GM12878 (cell line): ENCODE measurements at regions not wholly inside any gene's neighbourhood (a gene's known extent, or its start where the extent isn't known, plus 50 kb on each side); places are given as distances from the start of the nearest gene placed in this dataset.

Experiments
- ATAC-seq: fragments of 200-7000 bp; cut with Tn5 transposase; 3 replicates; pipeline ENCODE4 v1.9.1; 2020; ENCODE audit warnings: mild to moderate bottlenecking, moderate library complexity
- BruUV-seq: library from RNA; stranded (reverse); fragments of 400-500 nt; replicated peaks from 2 replicates; lab custom pipeline; 2021; lab: Mats Ljungman, UMichigan
- CTCF ChIA-PET: fragments of 300-600 bp; sonication (Branson Sonifier 250); formaldehyde crosslinking; extraction: SDS; loops from one replicate; lab custom pipeline; 2021; ENCODE audit warnings: inconsistent platforms; lab: Yijun Ruan, JAX
- POLR2A ChIA-PET: fragments of 350-600 bp; formaldehyde crosslinking; extraction: SDS; loops from one replicate; lab custom pipeline; 2021; ENCODE audit warnings: inconsistent platforms; lab: Charles Lee
- RAD21 ChIA-PET: fragments of 300-600 bp; sonication (Branson Sonifier 250); formaldehyde crosslinking; loops from one replicate; lab custom pipeline; 2023; ENCODE audit warnings: antibody characterized with exemption; ENCODE audit not compliant: unreplicated experiment; lab: Charles Lee
- SMC1A ChIA-PET: fragments of 300-600 bp; sonication (Branson Sonifier 250); formaldehyde crosslinking; loops from one replicate; lab custom pipeline; 2023; ENCODE audit not compliant: unreplicated experiment, uncharacterized antibody; lab: Charles Lee
- DNase-seq: peaks from one replicate; pipeline ENCODE4 v3.0.0-alpha.2; 2011; ENCODE audit warnings: low read depth, low spot score
- FAIRE-seq: peaks from 3 replicates; lab custom pipeline; 2011; peaks lifted over from hg19 to GRCh38; lab: Jason Lieb, UNC
- H2AFZ ChIP-seq: 2 replicates; pipeline ENCODE4 v1.6.0; 2011; ENCODE audit warnings: low read depth, low read length, control low read depth; ENCODE audit not compliant: control insufficient read depth
- H3K27ac ChIP-seq: 2 replicates; pipeline ENCODE4 v1.5.1; 2011; ENCODE audit warnings: control low read depth; ENCODE audit not compliant: control insufficient read depth, insufficient read depth
- H3K27me3 ChIP-seq, 2 experiments: replicated peaks in 1 of 2; 2 replicates each; pipeline versions ENCODE4 v1.6.0 to v1.6.1; 2011; ENCODE audit warnings: low read length in 1 of 2; ENCODE audit not compliant: control insufficient read depth in 2 of 2, insufficient read depth in 2 of 2
- H3K36me3 ChIP-seq, 2 experiments: 2 replicates each; pipeline ENCODE4 v1.5.1; 2011; ENCODE audit warnings: low read length in 1 of 2; ENCODE audit not compliant: control insufficient read depth in 2 of 2, insufficient read depth in 2 of 2
- H3K4me1 ChIP-seq: 2 replicates; pipeline ENCODE4 v1.6.1; 2011; ENCODE audit warnings: mild to moderate bottlenecking, low read length, moderate library complexity, mixed read lengths; ENCODE audit not compliant: control insufficient read depth, insufficient read depth
- H3K4me2 ChIP-seq: 2 replicates; pipeline ENCODE4 v1.6.0; 2011; ENCODE audit warnings: control low read depth; ENCODE audit not compliant: control insufficient read depth, insufficient read depth
- H3K4me3 ChIP-seq: fragments of 200-600 bp; sonication (generic); 2 replicates; pipeline ENCODE4 v1.5.1; 2016
- H3K79me2 ChIP-seq: 2 replicates; pipeline ENCODE4 v1.6.0; 2011; ENCODE audit warnings: low read length; ENCODE audit not compliant: control insufficient read depth, insufficient read depth
- H3K9ac ChIP-seq: 2 replicates; pipeline ENCODE4 v1.8.0; 2011; ENCODE audit warnings: low read length, control low read depth, mixed read lengths; ENCODE audit not compliant: control insufficient read depth, insufficient read depth
- H3K9me3 ChIP-seq: replicated peaks from 3 replicates; pipeline ENCODE4 v1.5.1; 2011; ENCODE audit warnings: mild to moderate bottlenecking, low read length; ENCODE audit not compliant: control insufficient read depth, insufficient read depth
- H4K20me1 ChIP-seq: 2 replicates; pipeline ENCODE4 v1.6.0; 2011; ENCODE audit not compliant: control insufficient read depth, insufficient read depth
- FOXM1 ChIP-seq: IDR thresholded peaks from 2 replicates; pipeline ENCODE4 v1.6.1; 2012; ENCODE audit warnings: low read depth, mild to moderate bottlenecking, inconsistent platforms, low read length, moderate library complexity
- GATAD2B ChIP-seq: fragments of 450-650 bp; conservative IDR thresholded peaks from 2 replicates; pipeline ENCODE4 v1.6.1; 2017; ENCODE audit warnings: low read depth, mild to moderate bottlenecking, moderate library complexity
- HCFC1 ChIP-seq: fragments of 150-350 bp; IDR thresholded peaks from 2 replicates; pipeline ENCODE4 v1.6.1; 2014; ENCODE audit warnings: low read length
- NR2C1 ChIP-seq: fragments of 450-650 bp; IDR thresholded peaks from 2 replicates; pipeline ENCODE4 v1.6.1; 2017; ENCODE audit warnings: antibody characterized with exemption, mild to moderate bottlenecking, moderate library complexity
- TCF12 ChIP-seq: IDR thresholded peaks from 2 replicates; pipeline ENCODE4 v1.6.1; 2011; ENCODE audit warnings: low read depth, mild to moderate bottlenecking, low read length
- ZNF384 ChIP-seq: IDR thresholded peaks from 2 replicates; pipeline ENCODE4 v1.6.1; 2012; ENCODE audit warnings: low read depth, mild to moderate bottlenecking, low read length, improper control_type of control experiment, borderline replicate concordance
- WGBS: methylation state at CpG from one replicate; pipeline ENCODE4 v1.1.6; 2016; ENCODE audit warnings: low lambda C conversion rate; ENCODE audit not compliant: insufficient replicate concordance, insufficient coverage; ENCODE audit errors: missing lambda C conversion rate; 5-methylcytosine and 5-hydroxymethylcytosine counted together
- in situ Hi-C: fragments of 300-500 bp; cut with MboI; formaldehyde crosslinking; loops from 9 replicates; pipeline ENCODE4 v1.14.3; 2018; ENCODE audit warnings: mixed read lengths
- intact Hi-C: fragments of 100-400 bp; cut with micrococcal nuclease; formaldehyde crosslinking; loops from one replicate; pipeline ENCODE4 v1.14.2; 2022; ENCODE audit not compliant: unreplicated experiment
- TF ChIP-seq, protein P1 (sequence below): IDR thresholded peaks from 2 replicates; pipeline ENCODE4 v1.6.1; 2011; ENCODE audit warnings: low read depth, mild to moderate bottlenecking, low read length, moderate library complexity, borderline replicate concordance; ENCODE audit errors: extremely low read depth
- TF ChIP-seq, protein P2 (sequence below): fragments of 450-650 bp; formaldehyde crosslinking; IDR thresholded peaks from 2 replicates; pipeline ENCODE4 v1.4.0; 2020; ENCODE audit warnings: mild to moderate bottlenecking, moderate library complexity
- TF ChIP-seq, protein P3 (sequence below): fragments of 450-650 bp; IDR thresholded peaks from 2 replicates; pipeline ENCODE4 v1.6.1; 2017; ENCODE audit warnings: borderline replicate concordance

DNA sequence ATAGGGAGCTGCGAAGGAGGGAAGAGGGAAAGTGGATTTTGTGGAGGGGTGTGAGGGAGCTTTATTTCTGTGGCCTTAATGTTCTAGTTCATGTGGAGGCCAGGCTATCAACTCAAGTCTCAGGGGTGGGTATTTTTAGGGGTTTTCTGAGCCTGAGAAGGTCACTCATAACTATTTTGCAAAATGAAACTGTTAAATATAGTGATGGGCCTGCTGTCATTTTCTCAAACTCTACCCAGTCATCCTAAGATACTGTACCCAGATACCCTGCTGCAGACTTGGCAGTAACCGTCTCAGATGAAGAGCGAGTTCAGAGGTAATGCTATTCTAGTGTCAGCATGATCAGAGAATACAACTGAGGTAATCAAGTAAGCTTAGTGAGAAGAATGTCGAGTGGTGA is 545.0 kb upstream of the TBL1XR1 start:
- H3K79me2 ChIP-seq: no peaks in the 10 kb centered on the region
- in situ Hi-C loops: no loop called here
- H3K4me3 ChIP-seq: no peak overlapping the region
- H3K4me1 ChIP-seq: no peaks in the 10 kb centered on the region
- no peak overlapping the region for H3K9ac ChIP-seq
- TF ChIP-seq, protein P1, sequence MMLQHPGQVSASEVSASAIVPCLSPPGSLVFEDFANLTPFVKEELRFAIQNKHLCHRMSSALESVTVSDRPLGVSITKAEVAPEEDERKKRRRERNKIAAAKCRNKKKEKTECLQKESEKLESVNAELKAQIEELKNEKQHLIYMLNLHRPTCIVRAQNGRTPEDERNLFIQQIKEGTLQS: no peak
- TF ChIP-seq FOXM1 (0 out of 2 replicates have a peak, but pooled peaks have one; percentile 28), NR2C1 (no peak)
- TF ChIP-seq, all 136 proteins: peak for 1
- ATAC-seq (peak; percentile 87), DNase-seq (no peak), FAIRE-seq (no peak)
- no peaks in the 10 kb centered on the region for H3K36me3 ChIP-seq
- H3K27me3 ChIP-seq: no peaks in the 10 kb centered on the region
- no peak overlapping the region for H3K4me2 ChIP-seq
- POLR2A ChIA-PET: no interaction called here
- RAD21 ChIA-PET: no interaction called here
- intact Hi-C loops: no loop called here
- H3K9me3 ChIP-seq: no peaks in the 10 kb centered on the region
- SMC1A ChIA-PET: interaction anchor here (0.7 to 2.0 kb wide), 2 partner anchors 10 to 697 kb away, joined by 3 to 5 read pairs; no protein-coding TSS in a partner anchor
- no peak overlapping the region for H2AFZ ChIP-seq
- WGBS: 9% methylated on average over 4 of the region's 4 CpGs
- H4K20me1 ChIP-seq: no peaks in the 10 kb centered on the region
- CTCF ChIA-PET: interaction anchor here (1.0 kb wide), 1 partner anchor 870 kb away, joined by 3 read pairs; no protein-coding TSS in a partner anchor
- no peak overlapping the region for H3K27ac ChIP-seq
- no TSS peak for BruUV-seq

DNA sequence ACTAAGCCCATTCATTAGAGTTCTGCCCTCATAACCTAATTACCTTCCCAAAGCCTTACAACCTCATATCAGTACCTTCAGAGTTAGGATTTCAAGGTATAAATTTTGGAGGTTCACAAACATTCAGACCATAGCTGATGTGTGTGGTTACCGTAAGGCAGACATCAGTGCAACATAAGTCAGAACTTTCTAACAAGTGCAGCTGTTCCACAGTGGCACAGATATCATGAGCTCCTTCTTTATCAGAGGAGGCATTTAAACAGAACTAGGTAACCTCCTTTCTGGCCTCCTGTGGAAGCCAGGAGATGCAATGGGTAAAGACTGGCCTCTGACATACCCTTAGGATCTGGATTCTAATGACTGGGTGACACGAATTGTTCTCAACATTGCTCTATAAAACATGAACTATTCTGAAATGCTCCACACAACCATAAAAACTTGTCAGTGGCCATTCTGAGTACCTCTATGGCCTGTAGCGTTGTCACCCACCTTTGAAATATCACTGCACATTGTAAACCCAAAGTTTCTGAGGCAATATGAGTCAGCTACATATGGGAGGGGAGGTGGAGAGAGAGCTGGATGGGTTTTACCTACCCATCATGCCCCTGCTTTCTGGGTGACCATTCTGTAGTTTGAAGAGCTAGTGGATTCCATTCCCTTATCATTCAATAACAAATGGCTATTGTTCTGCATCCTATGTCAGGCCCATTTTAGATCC is 546.0 kb upstream of the TBL1XR1 start:
- in situ Hi-C loops (no loop called here), intact Hi-C loops (no loop called here)
- H3K79me2 ChIP-seq: no peaks in the 10 kb centered on the region
- H3K27me3 ChIP-seq: no peaks in the 10 kb centered on the region
- POLR2A ChIA-PET: no interaction called here
- H3K9ac ChIP-seq: no peak overlapping the region
- no peaks in the 10 kb centered on the region for H3K36me3 ChIP-seq
- CTCF ChIA-PET: no interaction called here
- H3K27ac ChIP-seq: no peak overlapping the region
- 31% methylated on average over 3 of the region's 3 CpGs for WGBS
- DNase-seq (no peak), FAIRE-seq (no peak), ATAC-seq (no peak)
- H3K9me3 ChIP-seq: no peaks in the 10 kb centered on the region
- SMC1A ChIA-PET: interaction anchor here (2.0 kb wide), 1 partner anchor 11 kb away, joined by 5 read pairs; no protein-coding TSS in a partner anchor
- no peaks in the 10 kb centered on the region for H3K4me1 ChIP-seq
- H3K4me2 ChIP-seq: no peak overlapping the region
- H2AFZ ChIP-seq: no peak overlapping the region
- H4K20me1 ChIP-seq: no peaks in the 10 kb centered on the region
- RAD21 ChIA-PET: no interaction called here
- H3K4me3 ChIP-seq: no peak overlapping the region
- BruUV-seq: no TSS peak
- TF ChIP-seq HCFC1 (no peak), ZNF384 (no peak), TCF12 (no peak), GATAD2B (no peak)
- TF ChIP-seq, protein P2, sequence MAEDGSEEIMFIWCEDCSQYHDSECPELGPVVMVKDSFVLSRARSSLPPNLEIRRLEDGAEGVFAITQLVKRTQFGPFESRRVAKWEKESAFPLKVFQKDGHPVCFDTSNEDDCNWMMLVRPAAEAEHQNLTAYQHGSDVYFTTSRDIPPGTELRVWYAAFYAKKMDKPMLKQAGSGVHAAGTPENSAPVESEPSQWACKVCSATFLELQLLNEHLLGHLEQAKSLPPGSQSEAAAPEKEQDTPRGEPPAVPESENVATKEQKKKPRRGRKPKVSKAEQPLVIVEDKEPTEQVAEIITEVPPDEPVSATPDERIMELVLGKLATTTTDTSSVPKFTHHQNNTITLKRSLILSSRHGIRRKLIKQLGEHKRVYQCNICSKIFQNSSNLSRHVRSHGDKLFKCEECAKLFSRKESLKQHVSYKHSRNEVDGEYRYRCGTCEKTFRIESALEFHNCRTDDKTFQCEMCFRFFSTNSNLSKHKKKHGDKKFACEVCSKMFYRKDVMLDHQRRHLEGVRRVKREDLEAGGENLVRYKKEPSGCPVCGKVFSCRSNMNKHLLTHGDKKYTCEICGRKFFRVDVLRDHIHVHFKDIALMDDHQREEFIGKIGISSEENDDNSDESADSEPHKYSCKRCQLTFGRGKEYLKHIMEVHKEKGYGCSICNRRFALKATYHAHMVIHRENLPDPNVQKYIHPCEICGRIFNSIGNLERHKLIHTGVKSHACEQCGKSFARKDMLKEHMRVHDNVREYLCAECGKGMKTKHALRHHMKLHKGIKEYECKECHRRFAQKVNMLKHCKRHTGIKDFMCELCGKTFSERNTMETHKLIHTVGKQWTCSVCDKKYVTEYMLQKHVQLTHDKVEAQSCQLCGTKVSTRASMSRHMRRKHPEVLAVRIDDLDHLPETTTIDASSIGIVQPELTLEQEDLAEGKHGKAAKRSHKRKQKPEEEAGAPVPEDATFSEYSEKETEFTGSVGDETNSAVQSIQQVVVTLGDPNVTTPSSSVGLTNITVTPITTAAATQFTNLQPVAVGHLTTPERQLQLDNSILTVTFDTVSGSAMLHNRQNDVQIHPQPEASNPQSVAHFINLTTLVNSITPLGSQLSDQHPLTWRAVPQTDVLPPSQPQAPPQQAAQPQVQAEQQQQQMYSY (CRISPR knock-in tag): no peak
- TF ChIP-seq, protein P3, sequence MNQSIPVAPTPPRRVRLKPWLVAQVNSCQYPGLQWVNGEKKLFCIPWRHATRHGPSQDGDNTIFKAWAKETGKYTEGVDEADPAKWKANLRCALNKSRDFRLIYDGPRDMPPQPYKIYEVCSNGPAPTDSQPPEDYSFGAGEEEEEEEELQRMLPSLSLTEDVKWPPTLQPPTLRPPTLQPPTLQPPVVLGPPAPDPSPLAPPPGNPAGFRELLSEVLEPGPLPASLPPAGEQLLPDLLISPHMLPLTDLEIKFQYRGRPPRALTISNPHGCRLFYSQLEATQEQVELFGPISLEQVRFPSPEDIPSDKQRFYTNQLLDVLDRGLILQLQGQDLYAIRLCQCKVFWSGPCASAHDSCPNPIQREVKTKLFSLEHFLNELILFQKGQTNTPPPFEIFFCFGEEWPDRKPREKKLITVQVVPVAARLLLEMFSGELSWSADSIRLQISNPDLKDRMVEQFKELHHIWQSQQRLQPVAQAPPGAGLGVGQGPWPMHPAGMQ: no peak
